ENCODE measurements at regions not wholly inside any gene's neighbourhood (a gene's known extent, or its start where the extent isn't known, plus 50 kb on each side); places are given as distances from the start of the nearest gene placed in this dataset.
A peak's percentile ranks its signal among the peaks of the same experiment; 100 is the strongest.

GRCh38 chr4:77367638-77368037, 210.6 kb downstream of the CCNG2 start:
- no peak for DNase-seq (ENCODE audit: low read depth in 2 of 2)

GRCh38 chr4:77372375-77372774, 215.4 kb downstream of the CCNG2 start:
- DNase-seq (ENCODE audit: low read depth in 2 of 2) = no peak

- DNase-seq (ENCODE audit: low read depth in 2 of 2) = no peak
Observed at GRCh38 chr4:77375866-77376607, 219.0 kb downstream of the CCNG2 start.

GRCh38 chr4:77376788-77377460, 219.9 kb downstream of the CCNG2 start:
- no peak for DNase-seq (ENCODE audit: low read depth in 2 of 2)

GRCh38 chr4:77384094-77384493, 221.5 kb upstream of the CXCL13 start:
- DNase-seq (ENCODE audit: low read depth in 2 of 2) = no peak

GRCh38 chr4:77385124-77385969, 220.3 kb upstream of the CXCL13 start:
- DNase-seq (ENCODE audit: low read depth in 2 of 2) = peak; percentile 6 to 9

GRCh38 chr4:77393996-77394395, 211.6 kb upstream of the CXCL13 start:
- DNase-seq (ENCODE audit: low read depth in 2 of 2) = no peak

GRCh38 chr4:77395481-77395880, 210.1 kb upstream of the CXCL13 start:
- no peak for DNase-seq (ENCODE audit: low read depth in 2 of 2)

GRCh38 chr4:77398256-77398655, 207.4 kb upstream of the CXCL13 start:
- no peak for DNase-seq (ENCODE audit: low read depth in 2 of 2)

- DNase-seq (ENCODE audit: low read depth in 2 of 2) = no peak
Observed at GRCh38 chr4:77399831-77400230, 205.8 kb upstream of the CXCL13 start.

- DNase-seq (ENCODE audit: low read depth in 2 of 2) = no peak
Observed at GRCh38 chr4:77413766-77414165, 191.9 kb upstream of the CXCL13 start.

- no peak for DNase-seq (ENCODE audit: low read depth in 2 of 2)
Observed at GRCh38 chr4:77415689-77416088, 189.9 kb upstream of the CXCL13 start.

GRCh38 chr4:77418333-77418732, 187.3 kb upstream of the CXCL13 start:
- no peak for DNase-seq (ENCODE audit: low read depth in 2 of 2)

GRCh38 chr4:77430847-77431246, 174.8 kb upstream of the CXCL13 start:
- DNase-seq (ENCODE audit: low read depth in 2 of 2) = no peak

- no peak for DNase-seq (ENCODE audit: low read depth in 2 of 2)
Observed at GRCh38 chr4:77431546-77431945, 174.1 kb upstream of the CXCL13 start.

GRCh38 chr4:77432717-77433417, 172.8 kb upstream of the CXCL13 start:
- DNase-seq (ENCODE audit: low read depth in 2 of 2) = no peak

- DNase-seq (ENCODE audit: low read depth in 2 of 2) = no peak
Observed at GRCh38 chr4:77433418-77433733, 172.2 kb upstream of the CXCL13 start.

GRCh38 chr4:77434299-77435092, 171.1 kb upstream of the CXCL13 start:
- DNase-seq (ENCODE audit: low read depth in 2 of 2) = no peak

- DNase-seq (ENCODE audit: low read depth in 2 of 2) = no peak
Observed at GRCh38 chr4:77437079-77437478, 168.5 kb upstream of the CXCL13 start.

GRCh38 chr4:77438549-77438948, 167.1 kb upstream of the CXCL13 start:
- no peak for DNase-seq (ENCODE audit: low read depth in 2 of 2)

- no peak for DNase-seq (ENCODE audit: low read depth in 2 of 2)
Observed at GRCh38 chr4:77443941-77444340, 161.7 kb upstream of the CXCL13 start.

Data from stimulated activated CD8-positive, alpha-beta memory T cell treated with anti-CD3 and anti-CD28 coated beads, Interleukin-2, amount 100 ng/mL, for 1 hour (primary cell).